GM19438 (cell line): ENCODE measurements at regions not wholly inside any gene's neighbourhood (a gene's known extent, or its start where the extent isn't known, plus 50 kb on each side); places are given as distances from the start of the nearest gene placed in this dataset.
"Not testable (repeated sequence)": the region's sequence is repeated elsewhere in the genome, so short reads cannot be mapped to it uniquely, and the experiment has no call there.

Experiments
- ATAC-seq: cut with Tn5 transposase; IDR thresholded peaks from one replicate; pipeline ENCODE4 v1.9.1; 2021; ENCODE audit warnings: low read depth; ENCODE audit not compliant: unreplicated experiment

- no peak for ATAC-seq
Measured at GRCh38 chr10:56298941-56299340, 62.1 kb downstream of the ZWINT start.

- ATAC-seq: no peak
Measured at GRCh38 chr10:56296618-56297017, 64.4 kb downstream of the ZWINT start.

GRCh38 chr10:56288403-56288802, 72.7 kb downstream of the ZWINT start:
- no peak for ATAC-seq

GRCh38 chr10:56286096-56286495, 75.0 kb downstream of the ZWINT start:
- no peak for ATAC-seq

- no peak for ATAC-seq
Measured at GRCh38 chr10:56279270-56279669, 81.8 kb downstream of the ZWINT start.

- ATAC-seq: no peak
Measured at GRCh38 chr10:56269181-56269580, 91.9 kb downstream of the ZWINT start.

GRCh38 chr10:56266120-56266519, 94.9 kb downstream of the ZWINT start:
- ATAC-seq: no peak

GRCh38 chr10:56258991-56259390, 102.1 kb downstream of the ZWINT start:
- ATAC-seq: no peak

GRCh38 chr10:56258378-56258777, 102.7 kb downstream of the ZWINT start:
- ATAC-seq: no peak

GRCh38 chr10:56255298-56255697, 105.8 kb downstream of the ZWINT start:
- no peak for ATAC-seq

- no peak for ATAC-seq
Measured at GRCh38 chr10:56240471-56240870, 120.6 kb downstream of the ZWINT start.

- no peak for ATAC-seq
Measured at GRCh38 chr10:56231436-56231835, 129.6 kb downstream of the ZWINT start.

- no peak for ATAC-seq
Measured at GRCh38 chr10:56222237-56222636, 138.8 kb downstream of the ZWINT start.

GRCh38 chr10:56212951-56213350, 148.1 kb downstream of the ZWINT start:
- no peak for ATAC-seq

GRCh38 chr10:56181607-56182006, 179.5 kb downstream of the ZWINT start:
- ATAC-seq: no peak

- no peak for ATAC-seq
Measured at GRCh38 chr10:56178210-56178609, 182.8 kb downstream of the ZWINT start.

- ATAC-seq: not testable (repeated sequence)
Measured at GRCh38 chr10:56155091-56155513, 206.0 kb downstream of the ZWINT start.

GRCh38 chr10:56146806-56147205, 214.3 kb downstream of the ZWINT start:
- no peak for ATAC-seq

- ATAC-seq: no peak
Measured at GRCh38 chr10:56142092-56142728, 218.8 kb downstream of the ZWINT start.

- no peak for ATAC-seq
Measured at GRCh38 chr10:56139405-56139804, 221.7 kb downstream of the ZWINT start.

GRCh38 chr10:56135828-56136227, 225.2 kb downstream of the ZWINT start:
- ATAC-seq: no peak

GRCh38 chr10:56123247-56123646, 237.8 kb downstream of the ZWINT start:
- no peak for ATAC-seq

- no peak for ATAC-seq
Measured at GRCh38 chr10:56116684-56117083, 244.4 kb downstream of the ZWINT start.
